Astrocyte (in vitro differentiated cells and primary cell): ENCODE measurements at regions not wholly inside any gene's neighbourhood (a gene's known extent, or its start where the extent isn't known, plus 50 kb on each side); places are given as distances from the start of the nearest gene placed in this dataset.

Source experiments
- EZH2 ChIP-seq: IDR thresholded peaks from 2 replicates; pipeline ENCODE4 v1.6.1; 2012; ENCODE audit warnings: mild to moderate bottlenecking, low read length, inconsistent platforms; ENCODE audit not compliant: insufficient read depth
- TF ChIP-seq, protein P1 (sequence below): IDR thresholded peaks from 2 replicates; pipeline ENCODE4 v1.5.1; 2011; ENCODE audit warnings: low read depth, mild to moderate bottlenecking, inconsistent platforms, low read length, moderate library complexity; ENCODE audit not compliant: insufficient read depth

DNA sequence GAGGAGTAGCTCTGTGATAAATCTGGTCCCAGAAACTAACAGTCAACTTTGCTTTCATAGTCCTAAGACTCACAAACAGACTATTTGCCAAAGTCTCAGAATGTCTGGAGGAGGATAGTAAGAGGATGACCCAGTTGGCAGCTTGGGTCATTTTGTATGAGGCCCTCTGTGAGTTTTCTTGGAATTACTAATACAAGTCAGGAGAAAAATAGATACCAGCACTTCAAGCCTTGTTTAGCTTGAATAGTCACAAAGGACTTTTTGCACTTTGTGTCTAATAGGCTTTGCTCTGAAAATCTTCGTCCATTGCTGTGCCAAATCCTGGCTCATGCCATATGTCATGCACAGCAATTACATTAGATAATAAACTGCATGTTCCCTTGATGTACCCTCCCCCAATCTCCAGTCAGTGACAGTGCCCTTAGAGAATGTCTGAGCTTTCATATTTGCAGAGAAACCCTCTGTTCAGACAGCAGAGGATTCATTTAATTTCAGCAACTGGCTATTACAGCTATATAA lies 612.8 kb downstream of the CSNK1G3 start:
- TF ChIP-seq, protein P1, sequence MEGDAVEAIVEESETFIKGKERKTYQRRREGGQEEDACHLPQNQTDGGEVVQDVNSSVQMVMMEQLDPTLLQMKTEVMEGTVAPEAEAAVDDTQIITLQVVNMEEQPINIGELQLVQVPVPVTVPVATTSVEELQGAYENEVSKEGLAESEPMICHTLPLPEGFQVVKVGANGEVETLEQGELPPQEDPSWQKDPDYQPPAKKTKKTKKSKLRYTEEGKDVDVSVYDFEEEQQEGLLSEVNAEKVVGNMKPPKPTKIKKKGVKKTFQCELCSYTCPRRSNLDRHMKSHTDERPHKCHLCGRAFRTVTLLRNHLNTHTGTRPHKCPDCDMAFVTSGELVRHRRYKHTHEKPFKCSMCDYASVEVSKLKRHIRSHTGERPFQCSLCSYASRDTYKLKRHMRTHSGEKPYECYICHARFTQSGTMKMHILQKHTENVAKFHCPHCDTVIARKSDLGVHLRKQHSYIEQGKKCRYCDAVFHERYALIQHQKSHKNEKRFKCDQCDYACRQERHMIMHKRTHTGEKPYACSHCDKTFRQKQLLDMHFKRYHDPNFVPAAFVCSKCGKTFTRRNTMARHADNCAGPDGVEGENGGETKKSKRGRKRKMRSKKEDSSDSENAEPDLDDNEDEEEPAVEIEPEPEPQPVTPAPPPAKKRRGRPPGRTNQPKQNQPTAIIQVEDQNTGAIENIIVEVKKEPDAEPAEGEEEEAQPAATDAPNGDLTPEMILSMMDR, result no peak
- no peak for TF ChIP-seq EZH2
